GM23338 (cell line): ENCODE measurements at regions not wholly inside any gene's neighbourhood (a gene's known extent, or its start where the extent isn't known, plus 50 kb on each side); places are given as distances from the start of the nearest gene placed in this dataset.

ENCODE experiments used
- ATAC-seq: fragments of 200-7000 bp; cut with Tn5 transposase; 3 replicates; pipeline ENCODE4 v1.9.1; 2020
- DNase-seq: peaks from one replicate; pipeline ENCODE4 v3.0.0-alpha.2; 2015; ENCODE audit warnings: low spot score
- H2AFZ ChIP-seq: fragments of 200-600 bp; sonication (generic); 2 replicates; pipeline ENCODE4 v1.8.0; 2016; ENCODE audit warnings: antibody characterized with exemption, mild to moderate bottlenecking, moderate library complexity
- H3F3A ChIP-seq: fragments of 200-600 bp; sonication (generic); replicated peaks from 2 replicates; pipeline ENCODE4 v1.8.0; 2017; ENCODE audit warnings: antibody characterized with exemption, mixed run types, low read depth
- H3K27ac ChIP-seq: fragments of 200-600 bp; sonication (generic); 2 replicates; pipeline ENCODE4 v1.6.1; 2016; ENCODE audit warnings: low read depth
- H3K27me3 ChIP-seq: fragments of 200-600 bp; sonication (generic); 2 replicates; pipeline ENCODE4 v1.8.0; 2016; ENCODE audit warnings: mild to moderate bottlenecking, mixed run types, moderate library complexity; ENCODE audit not compliant: insufficient read depth
- H3K36me3 ChIP-seq: fragments of 200-600 bp; sonication (generic); 2 replicates; pipeline ENCODE4 v1.8.0; 2016; ENCODE audit warnings: mild to moderate bottlenecking; ENCODE audit not compliant: insufficient read depth
- H3K4me1 ChIP-seq: fragments of 200-600 bp; sonication (generic); 2 replicates; pipeline ENCODE4 v1.8.0; 2016; ENCODE audit warnings: mild to moderate bottlenecking, moderate library complexity; ENCODE audit not compliant: insufficient read depth
- H3K4me2 ChIP-seq: fragments of 200-600 bp; sonication (generic); 2 replicates; pipeline ENCODE4 v1.7.1; 2017; ENCODE audit warnings: mixed run types
- H3K4me3 ChIP-seq: fragments of 200-600 bp; sonication (generic); 2 replicates; pipeline ENCODE4 v1.6.1; 2016; ENCODE audit warnings: mixed run types
- H3K79me2 ChIP-seq: fragments of 200-600 bp; sonication (generic); replicated peaks from 2 replicates; pipeline ENCODE4 v1.8.0; 2017; ENCODE audit warnings: mild to moderate bottlenecking; ENCODE audit not compliant: insufficient read depth
- H3K9me2 ChIP-seq: fragments of 200-600 bp; sonication (generic); 2 replicates; pipeline ENCODE4 v1.8.0; 2017; ENCODE audit not compliant: insufficient read depth
- H4K20me1 ChIP-seq: fragments of 200-600 bp; sonication (generic); replicated peaks from 2 replicates; pipeline ENCODE4 v1.8.0; 2017; ENCODE audit warnings: mild to moderate bottlenecking; ENCODE audit not compliant: insufficient read depth
- H3K27ac Mint-ChIP-seq: 2 replicates; pipeline ENCODE4 v1.8.0; 2020; ENCODE audit warnings: inconsistent platforms, mild to moderate bottlenecking, moderate library complexity, mixed read lengths
- H3K27me3 Mint-ChIP-seq: 3 replicates; pipeline ENCODE4 v1.8.0; 2022; ENCODE audit warnings: low read depth, mild to moderate bottlenecking, moderate library complexity, mixed read lengths, inconsistent platforms; ENCODE audit not compliant: insufficient read depth, poor library complexity
- H3K36me3 Mint-ChIP-seq: 3 replicates; pipeline ENCODE4 v1.8.0; 2021; ENCODE audit warnings: low read depth, mild to moderate bottlenecking, inconsistent platforms, moderate library complexity, mixed read lengths
- H3K4me1 Mint-ChIP-seq: 3 replicates; pipeline ENCODE4 v1.8.0; 2020; ENCODE audit warnings: mild to moderate bottlenecking, inconsistent platforms, mixed read lengths
- H3K4me3 Mint-ChIP-seq: 3 replicates; pipeline ENCODE4 v1.8.0; 2021; ENCODE audit warnings: moderate library complexity, mild to moderate bottlenecking, inconsistent platforms, mixed read lengths
- H3K9me3 Mint-ChIP-seq: 3 replicates; pipeline ENCODE4 v1.8.0; 2020; ENCODE audit warnings: moderate library complexity, mild to moderate bottlenecking, inconsistent platforms, mixed read lengths
- CREB1 ChIP-seq: fragments of 250-450 bp; sonication (Bioruptor Pico); IDR thresholded peaks from 2 replicates; pipeline ENCODE4 v1.5.0; 2020; ENCODE audit warnings: low read depth, mild to moderate bottlenecking, moderate library complexity
- EZH2 ChIP-seq: fragments of 200-600 bp; sonication (generic); IDR thresholded peaks from one replicate; pipeline ENCODE4 v1.8.0; 2017; ENCODE audit warnings: antibody characterized with exemption, mild to moderate bottlenecking, low read depth; ENCODE audit not compliant: unreplicated experiment
- EZH2phosphoT487 ChIP-seq: fragments of 200-600 bp; sonication (generic); IDR thresholded peaks from one replicate; pipeline ENCODE4 v1.8.1; 2018; ENCODE audit warnings: antibody characterized with exemption; ENCODE audit not compliant: unreplicated experiment
- NANOG ChIP-seq: IDR thresholded peaks from 2 replicates; pipeline ENCODE4 v1.6.1; 2016; ENCODE audit warnings: antibody characterized with exemption, borderline replicate concordance
- ZNF331 ChIP-seq: fragments of 250-450 bp; sonication (Bioruptor Pico); IDR thresholded peaks from 2 replicates; pipeline ENCODE4 v1.5.0; 2020; ENCODE audit warnings: low read depth, mild to moderate bottlenecking, moderate library complexity
- TF ChIP-seq, protein P1 (sequence below): IDR thresholded peaks from 2 replicates; pipeline ENCODE4 v1.6.1; 2016; ENCODE audit warnings: antibody characterized with exemption

DNA sequence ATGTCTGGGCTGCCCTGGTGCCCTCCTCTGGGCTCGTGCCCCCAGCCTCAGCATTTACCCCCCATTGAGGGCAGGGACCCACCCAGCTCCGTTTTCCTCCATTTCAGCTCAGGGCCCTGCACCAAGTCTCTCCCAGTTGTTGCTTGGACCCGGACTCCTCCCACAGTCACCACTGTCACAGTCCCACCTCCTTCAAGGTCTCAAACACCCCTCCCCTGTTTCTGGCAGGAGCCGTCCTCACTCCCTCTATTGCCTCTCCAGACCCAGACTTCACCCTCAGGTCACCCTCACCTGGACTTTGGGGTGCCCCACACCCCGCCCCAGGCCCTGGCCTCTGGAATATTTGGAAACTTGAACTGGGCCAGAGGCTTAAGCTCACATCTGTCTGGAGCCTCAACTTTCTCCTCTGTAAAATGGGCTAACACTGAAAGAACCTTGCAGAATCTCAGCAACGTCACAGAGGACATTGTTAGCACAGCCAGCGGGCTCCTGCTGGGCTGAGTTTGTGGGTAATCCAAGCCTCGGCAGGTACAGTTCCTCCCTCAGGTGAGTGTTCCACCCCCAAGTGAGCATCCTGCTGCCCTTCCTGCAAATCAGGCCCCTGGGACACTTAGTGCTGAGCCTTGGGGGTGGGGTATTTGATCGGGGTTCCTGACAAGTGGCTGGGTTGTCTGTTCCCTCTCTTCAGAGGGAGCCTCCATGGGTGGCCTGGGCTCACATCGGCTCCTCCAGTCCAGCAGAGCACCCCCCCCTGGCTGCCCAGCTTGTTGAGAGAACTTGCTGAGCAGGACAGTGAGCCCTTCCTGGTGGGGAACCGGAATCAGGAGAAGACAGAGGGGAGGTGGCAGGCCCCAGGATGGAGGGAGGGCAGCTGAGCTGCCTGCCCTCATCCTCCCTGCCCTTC is 130.1 kb downstream of the C9orf50 start:
- H3K27ac Mint-ChIP-seq = no peak overlapping the region
- H4K20me1 ChIP-seq = no peaks in the 10 kb centered on the region
- H3K27me3 Mint-ChIP-seq = peaks cover 69% of the 10 kb centered on the region
- H3K9me3 Mint-ChIP-seq = no peaks in the 10 kb centered on the region; the same call in 2 of the 3 replicates
- H3K4me1 ChIP-seq = peaks cover 32% of the 10 kb centered on the region
- H3K4me3 Mint-ChIP-seq = no peak overlapping the region; the same call in 2 of the 3 replicates
- no peaks in the 10 kb centered on the region; the same call in 2 of the 3 replicates for H3K36me3 Mint-ChIP-seq
- H3K27ac ChIP-seq = no peak overlapping the region
- H3K36me3 ChIP-seq = no peaks in the 10 kb centered on the region
- no peak overlapping the region for H2AFZ ChIP-seq
- no peak overlapping the region for H3K4me3 ChIP-seq
- 0 out of 2 replicates have a peak, but pooled peaks cover 9% of the 10 kb centered on the region for H3F3A ChIP-seq
- no peak overlapping the region for H3K4me2 ChIP-seq
- H3K4me1 Mint-ChIP-seq = peaks cover 51% of the 10 kb centered on the region
- no peaks in the 10 kb centered on the region for H3K9me2 ChIP-seq
- DNase-seq (no peak), ATAC-seq (no peak)
- no peak for TF ChIP-seq ZNF331
- TF ChIP-seq, protein P1, sequence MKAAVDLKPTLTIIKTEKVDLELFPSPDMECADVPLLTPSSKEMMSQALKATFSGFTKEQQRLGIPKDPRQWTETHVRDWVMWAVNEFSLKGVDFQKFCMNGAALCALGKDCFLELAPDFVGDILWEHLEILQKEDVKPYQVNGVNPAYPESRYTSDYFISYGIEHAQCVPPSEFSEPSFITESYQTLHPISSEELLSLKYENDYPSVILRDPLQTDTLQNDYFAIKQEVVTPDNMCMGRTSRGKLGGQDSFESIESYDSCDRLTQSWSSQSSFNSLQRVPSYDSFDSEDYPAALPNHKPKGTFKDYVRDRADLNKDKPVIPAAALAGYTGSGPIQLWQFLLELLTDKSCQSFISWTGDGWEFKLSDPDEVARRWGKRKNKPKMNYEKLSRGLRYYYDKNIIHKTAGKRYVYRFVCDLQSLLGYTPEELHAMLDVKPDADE = no peak
- TF ChIP-seq NANOG = no peak
- no peak for TF ChIP-seq EZH2phosphoT487
- H3K79me2 ChIP-seq = no peaks in the 10 kb centered on the region
- peaks cover 82% of the 10 kb centered on the region for H3K27me3 ChIP-seq

- no peak overlapping the region for H3K27ac ChIP-seq
- H3K27me3 ChIP-seq = peaks cover 83% of the 10 kb centered on the region
- Mint-ChIP-seq H3K4me1 (peaks cover 52% of the 10 kb centered on the region), H3K27me3 (peaks cover 71% of the 10 kb centered on the region), H3K4me3 (peak overlapping the region; percentile 70; the same call in 2 of the 3 replicates), H3K36me3 (no peaks in the 10 kb centered on the region; the same call in 2 of the 3 replicates), H3K27ac (no peak overlapping the region; the same call in 1 of the 2 replicates), H3K9me3 (no peaks in the 10 kb centered on the region; the same call in 2 of the 3 replicates)
- H3K4me2 ChIP-seq = no peak overlapping the region
- H3F3A ChIP-seq = 0 out of 2 replicates have a peak, but pooled peaks cover 4% of the 10 kb centered on the region
- H3K36me3 ChIP-seq = no peaks in the 10 kb centered on the region
- no peaks in the 10 kb centered on the region for H3K9me2 ChIP-seq
- ATAC-seq (no peak), DNase-seq (no peak)
- peaks cover 25% of the 10 kb centered on the region for H3K4me1 ChIP-seq
- no peak overlapping the region for H2AFZ ChIP-seq
- H3K4me3 ChIP-seq = no peak overlapping the region; the same call in 1 of the 2 replicates
- no peaks in the 10 kb centered on the region for H3K79me2 ChIP-seq
- H4K20me1 ChIP-seq = no peaks in the 10 kb centered on the region
- TF ChIP-seq CREB1 (CRISPR knock-in tag) (no peak), EZH2 (no peak), EZH2phosphoT487 (no peak)
These were observed 130.9 kb downstream of the C9orf50 start for GRCh38 chr9:129489838-129490582.
